K562 (cell line): ENCODE measurements at regions not wholly inside any gene's neighbourhood (a gene's known extent, or its start where the extent isn't known, plus 50 kb on each side); places are given as distances from the start of the nearest gene placed in this dataset.

Experiments used
- GATA2 ChIP-seq: sonication (generic); formaldehyde crosslinking; IDR thresholded peaks from 2 replicates; pipeline ENCODE4 v1.4.0; 2020; ENCODE audit warnings: mild to moderate bottlenecking, missing genetic modification reagents
- NFE2L1 ChIP-seq: fragments of 450-650 bp; IDR thresholded peaks from 2 replicates; pipeline ENCODE4 v1.6.1; 2016; ENCODE audit warnings: missing genetic modification characterization, low read depth, mild to moderate bottlenecking, missing compliant biosample characterization, moderate library complexity, borderline replicate concordance
- NR2C2 ChIP-seq, 2 experiments: fragments of 200-800 bp in 1 of 2; sonication (Bioruptor generic) in 1 of 2; sonication (generic) in 1 of 2; formaldehyde crosslinking in 1 of 2; IDR thresholded peaks; 2 replicates each; pipeline versions ENCODE4 v1.6.1 to v1.8.0; 2016 to 2022; ENCODE audit warnings: mild to moderate bottlenecking in 1 of 2, missing compliant biosample characterization in 1 of 2, missing genetic modification characterization in 1 of 2, missing genetic modification reagents in 1 of 2
- NR4A1 ChIP-seq, 2 experiments: fragments of 250-450 bp in 1 of 2; fragments of 450-650 bp in 1 of 2; sonication (Bioruptor Pico) in 1 of 2; IDR thresholded peaks; 2 replicates each; pipeline versions ENCODE4 v1.4.0 to v1.6.1; 2016 to 2020; ENCODE audit warnings: mild to moderate bottlenecking in 2 of 2, missing compliant biosample characterization in 1 of 2, missing genetic modification characterization in 1 of 2, moderate library complexity in 1 of 2
- ZNF197 ChIP-seq: fragments of 200-800 bp; sonication (Bioruptor generic); IDR thresholded peaks from 2 replicates; pipeline ENCODE4 v1.6.1; 2016; ENCODE audit warnings: low read depth, missing genetic modification characterization, missing compliant biosample characterization
- TF ChIP-seq, protein P1 (sequence below), 2 experiments: fragments of 450-650 bp; formaldehyde crosslinking in 1 of 2; IDR thresholded peaks; 2 replicates each; pipeline versions ENCODE4 v1.4.0 to v1.6.1; 2014 to 2020; ENCODE audit warnings: mild to moderate bottlenecking in 2 of 2, borderline replicate concordance in 1 of 2, low read depth in 1 of 2
- TF ChIP-seq, protein P2 (sequence below), 2 experiments: fragments of 250-450 bp in 1 of 2; fragments of 450-650 bp in 1 of 2; sonication (Bioruptor Pico) in 1 of 2; IDR thresholded peaks; 2 replicates each; pipeline versions ENCODE4 v1.6.1 to v1.8.0; 2016 to 2021; ENCODE audit warnings: mild to moderate bottlenecking in 2 of 2, moderate library complexity in 2 of 2, missing compliant biosample characterization in 1 of 2, missing genetic modification characterization in 1 of 2
- TF ChIP-seq, protein P3 (sequence below): fragments of 450-650 bp; IDR thresholded peaks from 2 replicates; pipeline ENCODE4 v1.7.0; 2016; ENCODE audit warnings: borderline replicate concordance

DNA sequence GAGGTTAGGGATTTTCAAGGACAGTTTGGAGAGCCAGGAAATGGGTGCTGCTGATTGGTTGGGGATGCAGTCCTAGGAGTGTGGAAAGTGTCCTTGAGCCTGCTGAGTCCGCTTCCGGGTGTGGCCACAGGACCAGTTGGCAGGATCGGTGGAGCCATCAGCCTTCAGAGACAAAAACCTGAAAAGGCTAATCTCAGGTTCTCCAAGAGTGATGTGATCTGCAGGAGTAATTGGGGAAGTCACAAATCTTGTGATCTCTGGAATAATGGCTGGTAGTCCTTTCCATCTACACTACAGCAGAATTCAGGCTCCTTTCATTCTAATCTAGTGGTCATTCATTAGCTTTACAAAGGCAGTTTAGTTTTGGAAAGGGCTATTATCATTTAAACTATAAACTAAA, 55.9 kb upstream of the BMP2K start (continued):
- TF ChIP-seq, protein P1, sequence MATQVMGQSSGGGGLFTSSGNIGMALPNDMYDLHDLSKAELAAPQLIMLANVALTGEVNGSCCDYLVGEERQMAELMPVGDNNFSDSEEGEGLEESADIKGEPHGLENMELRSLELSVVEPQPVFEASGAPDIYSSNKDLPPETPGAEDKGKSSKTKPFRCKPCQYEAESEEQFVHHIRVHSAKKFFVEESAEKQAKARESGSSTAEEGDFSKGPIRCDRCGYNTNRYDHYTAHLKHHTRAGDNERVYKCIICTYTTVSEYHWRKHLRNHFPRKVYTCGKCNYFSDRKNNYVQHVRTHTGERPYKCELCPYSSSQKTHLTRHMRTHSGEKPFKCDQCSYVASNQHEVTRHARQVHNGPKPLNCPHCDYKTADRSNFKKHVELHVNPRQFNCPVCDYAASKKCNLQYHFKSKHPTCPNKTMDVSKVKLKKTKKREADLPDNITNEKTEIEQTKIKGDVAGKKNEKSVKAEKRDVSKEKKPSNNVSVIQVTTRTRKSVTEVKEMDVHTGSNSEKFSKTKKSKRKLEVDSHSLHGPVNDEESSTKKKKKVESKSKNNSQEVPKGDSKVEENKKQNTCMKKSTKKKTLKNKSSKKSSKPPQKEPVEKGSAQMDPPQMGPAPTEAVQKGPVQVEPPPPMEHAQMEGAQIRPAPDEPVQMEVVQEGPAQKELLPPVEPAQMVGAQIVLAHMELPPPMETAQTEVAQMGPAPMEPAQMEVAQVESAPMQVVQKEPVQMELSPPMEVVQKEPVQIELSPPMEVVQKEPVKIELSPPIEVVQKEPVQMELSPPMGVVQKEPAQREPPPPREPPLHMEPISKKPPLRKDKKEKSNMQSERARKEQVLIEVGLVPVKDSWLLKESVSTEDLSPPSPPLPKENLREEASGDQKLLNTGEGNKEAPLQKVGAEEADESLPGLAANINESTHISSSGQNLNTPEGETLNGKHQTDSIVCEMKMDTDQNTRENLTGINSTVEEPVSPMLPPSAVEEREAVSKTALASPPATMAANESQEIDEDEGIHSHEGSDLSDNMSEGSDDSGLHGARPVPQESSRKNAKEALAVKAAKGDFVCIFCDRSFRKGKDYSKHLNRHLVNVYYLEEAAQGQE (IDR thresholded peaks at IDR 0.05; ENCODE audit: borderline replicate concordance): no peak
- TF ChIP-seq, protein P1 (CRISPR knock-in tag; IDR thresholded peaks at IDR 0.05; ENCODE audit: low read depth): no peak
- TF ChIP-seq ZNF197 (CRISPR knock-in tag) (no peak), NR4A1 (CRISPR knock-in tag; IDR thresholded peaks at IDR 0.05) (no peak), NR4A1 (tag; IDR thresholded peaks at IDR 0.05) (peak; percentile 66; the same call in 1 of the 2 replicates), NR2C2 (CRISPR knock-in tag; IDR thresholded peaks at IDR 0.05) (no peak), NR2C2 (tag; IDR thresholded peaks at IDR 0.05) (no peak), GATA2 (CRISPR knock-in tag) (peak; percentile 45; the same call in 1 of the 2 replicates), NFE2L1 (tag) (no peak)
- TF ChIP-seq, protein P2, sequence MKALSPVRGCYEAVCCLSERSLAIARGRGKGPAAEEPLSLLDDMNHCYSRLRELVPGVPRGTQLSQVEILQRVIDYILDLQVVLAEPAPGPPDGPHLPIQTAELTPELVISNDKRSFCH (CRISPR knock-in tag; IDR thresholded peaks at IDR 0.05): no peak
- TF ChIP-seq, protein P2 (tag; IDR thresholded peaks at IDR 0.05): peak; percentile 29; the same call in 1 of the 2 replicates
- TF ChIP-seq, protein P3, sequence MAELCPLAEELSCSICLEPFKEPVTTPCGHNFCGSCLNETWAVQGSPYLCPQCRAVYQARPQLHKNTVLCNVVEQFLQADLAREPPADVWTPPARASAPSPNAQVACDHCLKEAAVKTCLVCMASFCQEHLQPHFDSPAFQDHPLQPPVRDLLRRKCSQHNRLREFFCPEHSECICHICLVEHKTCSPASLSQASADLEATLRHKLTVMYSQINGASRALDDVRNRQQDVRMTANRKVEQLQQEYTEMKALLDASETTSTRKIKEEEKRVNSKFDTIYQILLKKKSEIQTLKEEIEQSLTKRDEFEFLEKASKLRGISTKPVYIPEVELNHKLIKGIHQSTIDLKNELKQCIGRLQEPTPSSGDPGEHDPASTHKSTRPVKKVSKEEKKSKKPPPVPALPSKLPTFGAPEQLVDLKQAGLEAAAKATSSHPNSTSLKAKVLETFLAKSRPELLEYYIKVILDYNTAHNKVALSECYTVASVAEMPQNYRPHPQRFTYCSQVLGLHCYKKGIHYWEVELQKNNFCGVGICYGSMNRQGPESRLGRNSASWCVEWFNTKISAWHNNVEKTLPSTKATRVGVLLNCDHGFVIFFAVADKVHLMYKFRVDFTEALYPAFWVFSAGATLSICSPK: no peak
